HG03432 (cell line): ENCODE measurements at regions not wholly inside any gene's neighbourhood (a gene's known extent, or its start where the extent isn't known, plus 50 kb on each side); places are given as distances from the start of the nearest gene placed in this dataset.
"Not testable (repeated sequence)": the region's sequence is repeated elsewhere in the genome, so short reads cannot be mapped to it uniquely, and the experiment has no call there.

Source experiments
- ATAC-seq: cut with Tn5 transposase; IDR thresholded peaks from one replicate; pipeline ENCODE4 v1.9.1; 2021; ENCODE audit warnings: mild to moderate bottlenecking, moderate library complexity; ENCODE audit not compliant: unreplicated experiment

GRCh38 chr22:35138521-35138920 is 72.6 kb downstream of the ISX start:
- no peak for ATAC-seq

GRCh38 chr22:35140879-35141745 is 75.2 kb downstream of the ISX start:
- no peak for ATAC-seq

- no peak for ATAC-seq
Measured at GRCh38 chr22:35148381-35148780, 82.4 kb downstream of the ISX start.

GRCh38 chr22:35148866-35149548 is 83.0 kb downstream of the ISX start:
- ATAC-seq = no peak

- peak; percentile 69 for ATAC-seq
Measured at GRCh38 chr22:35150183-35151107, 84.5 kb downstream of the ISX start.

- ATAC-seq = no peak
Measured at GRCh38 chr22:35152316-35152715, 86.4 kb downstream of the ISX start.

- ATAC-seq = no peak
Measured at GRCh38 chr22:35154937-35155387, 89.0 kb downstream of the ISX start.

GRCh38 chr22:35155403-35156025 is 89.6 kb downstream of the ISX start:
- no peak for ATAC-seq

- no peak for ATAC-seq
Measured at GRCh38 chr22:35156945-35157344, 91.0 kb downstream of the ISX start.

- ATAC-seq = no peak
Measured at GRCh38 chr22:35158336-35158735, 92.4 kb downstream of the ISX start.

GRCh38 chr22:35159343-35159742 is 93.4 kb downstream of the ISX start:
- ATAC-seq = no peak

GRCh38 chr22:35160268-35160667 is 94.3 kb downstream of the ISX start:
- ATAC-seq = no peak

GRCh38 chr22:35165896-35166295 is 91.4 kb upstream of the HMGXB4 start:
- ATAC-seq = not testable (repeated sequence)

- no peak for ATAC-seq
Measured at GRCh38 chr22:35170716-35171697, 86.3 kb upstream of the HMGXB4 start.

GRCh38 chr22:35172442-35172841 is 84.9 kb upstream of the HMGXB4 start:
- no peak for ATAC-seq

GRCh38 chr22:35173655-35174054 is 83.6 kb upstream of the HMGXB4 start:
- no peak for ATAC-seq

- ATAC-seq = no peak
Measured at GRCh38 chr22:35174401-35175038, 82.8 kb upstream of the HMGXB4 start.

- no peak for ATAC-seq
Measured at GRCh38 chr22:35175392-35175791, 81.9 kb upstream of the HMGXB4 start.

- ATAC-seq = no peak
Measured at GRCh38 chr22:35177811-35178210, 79.5 kb upstream of the HMGXB4 start.
